H1 (cell line): ENCODE measurements at regions not wholly inside any gene's neighbourhood (a gene's known extent, or its start where the extent isn't known, plus 50 kb on each side); places are given as distances from the start of the nearest gene placed in this dataset.

Source experiments
- NRF1 ChIP-seq: IDR thresholded peaks from 2 replicates; pipeline ENCODE4 v1.6.1; 2011; ENCODE audit warnings: mild to moderate bottlenecking, low read depth, low read length, improper control_type of control experiment
- RNF2 ChIP-seq: fragments of 200-900, 300-1000 bp; sonication (generic); IDR thresholded peaks from 2 replicates; pipeline ENCODE4 v1.7.1; 2016; ENCODE audit warnings: borderline replicate concordance, low read depth, mild to moderate bottlenecking, antibody characterized with exemption, low read length; ENCODE audit not compliant: poor library complexity, severe bottlenecking; ENCODE audit errors: missing control alignments
- TAF1 ChIP-seq: IDR thresholded peaks from 2 replicates; pipeline ENCODE4 v1.6.1; 2011; ENCODE audit warnings: mild to moderate bottlenecking, low read depth, low read length
- TF ChIP-seq, protein P1 (sequence below): fragments of 300-600 bp; sonication (generic); IDR thresholded peaks from 2 replicates; pipeline ENCODE4 v1.7.1; 2012; ENCODE audit warnings: low read length, moderate library complexity, mild to moderate bottlenecking, inconsistent platforms; ENCODE audit not compliant: insufficient replicate concordance

DNA sequence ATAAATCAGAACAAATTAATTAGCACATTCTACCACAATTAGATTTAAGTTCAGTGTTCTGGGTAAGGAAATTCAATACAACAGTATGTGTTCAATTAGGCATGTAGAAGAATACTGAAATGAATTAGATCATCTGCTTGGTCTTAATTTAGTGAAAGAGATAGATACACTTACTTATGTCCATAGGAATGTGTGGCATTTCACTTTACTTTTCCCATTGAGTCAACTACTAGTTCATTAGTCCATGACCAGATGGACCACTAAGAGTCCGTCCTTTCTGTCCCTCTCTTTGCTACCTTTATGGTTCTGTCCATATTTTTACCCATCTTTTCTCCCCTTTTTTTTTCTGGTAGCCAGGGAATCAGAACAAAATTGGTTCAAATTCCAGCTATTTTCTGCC, 276.9 kb downstream of the OSTF1 start (continued):
- TF ChIP-seq, protein P1, sequence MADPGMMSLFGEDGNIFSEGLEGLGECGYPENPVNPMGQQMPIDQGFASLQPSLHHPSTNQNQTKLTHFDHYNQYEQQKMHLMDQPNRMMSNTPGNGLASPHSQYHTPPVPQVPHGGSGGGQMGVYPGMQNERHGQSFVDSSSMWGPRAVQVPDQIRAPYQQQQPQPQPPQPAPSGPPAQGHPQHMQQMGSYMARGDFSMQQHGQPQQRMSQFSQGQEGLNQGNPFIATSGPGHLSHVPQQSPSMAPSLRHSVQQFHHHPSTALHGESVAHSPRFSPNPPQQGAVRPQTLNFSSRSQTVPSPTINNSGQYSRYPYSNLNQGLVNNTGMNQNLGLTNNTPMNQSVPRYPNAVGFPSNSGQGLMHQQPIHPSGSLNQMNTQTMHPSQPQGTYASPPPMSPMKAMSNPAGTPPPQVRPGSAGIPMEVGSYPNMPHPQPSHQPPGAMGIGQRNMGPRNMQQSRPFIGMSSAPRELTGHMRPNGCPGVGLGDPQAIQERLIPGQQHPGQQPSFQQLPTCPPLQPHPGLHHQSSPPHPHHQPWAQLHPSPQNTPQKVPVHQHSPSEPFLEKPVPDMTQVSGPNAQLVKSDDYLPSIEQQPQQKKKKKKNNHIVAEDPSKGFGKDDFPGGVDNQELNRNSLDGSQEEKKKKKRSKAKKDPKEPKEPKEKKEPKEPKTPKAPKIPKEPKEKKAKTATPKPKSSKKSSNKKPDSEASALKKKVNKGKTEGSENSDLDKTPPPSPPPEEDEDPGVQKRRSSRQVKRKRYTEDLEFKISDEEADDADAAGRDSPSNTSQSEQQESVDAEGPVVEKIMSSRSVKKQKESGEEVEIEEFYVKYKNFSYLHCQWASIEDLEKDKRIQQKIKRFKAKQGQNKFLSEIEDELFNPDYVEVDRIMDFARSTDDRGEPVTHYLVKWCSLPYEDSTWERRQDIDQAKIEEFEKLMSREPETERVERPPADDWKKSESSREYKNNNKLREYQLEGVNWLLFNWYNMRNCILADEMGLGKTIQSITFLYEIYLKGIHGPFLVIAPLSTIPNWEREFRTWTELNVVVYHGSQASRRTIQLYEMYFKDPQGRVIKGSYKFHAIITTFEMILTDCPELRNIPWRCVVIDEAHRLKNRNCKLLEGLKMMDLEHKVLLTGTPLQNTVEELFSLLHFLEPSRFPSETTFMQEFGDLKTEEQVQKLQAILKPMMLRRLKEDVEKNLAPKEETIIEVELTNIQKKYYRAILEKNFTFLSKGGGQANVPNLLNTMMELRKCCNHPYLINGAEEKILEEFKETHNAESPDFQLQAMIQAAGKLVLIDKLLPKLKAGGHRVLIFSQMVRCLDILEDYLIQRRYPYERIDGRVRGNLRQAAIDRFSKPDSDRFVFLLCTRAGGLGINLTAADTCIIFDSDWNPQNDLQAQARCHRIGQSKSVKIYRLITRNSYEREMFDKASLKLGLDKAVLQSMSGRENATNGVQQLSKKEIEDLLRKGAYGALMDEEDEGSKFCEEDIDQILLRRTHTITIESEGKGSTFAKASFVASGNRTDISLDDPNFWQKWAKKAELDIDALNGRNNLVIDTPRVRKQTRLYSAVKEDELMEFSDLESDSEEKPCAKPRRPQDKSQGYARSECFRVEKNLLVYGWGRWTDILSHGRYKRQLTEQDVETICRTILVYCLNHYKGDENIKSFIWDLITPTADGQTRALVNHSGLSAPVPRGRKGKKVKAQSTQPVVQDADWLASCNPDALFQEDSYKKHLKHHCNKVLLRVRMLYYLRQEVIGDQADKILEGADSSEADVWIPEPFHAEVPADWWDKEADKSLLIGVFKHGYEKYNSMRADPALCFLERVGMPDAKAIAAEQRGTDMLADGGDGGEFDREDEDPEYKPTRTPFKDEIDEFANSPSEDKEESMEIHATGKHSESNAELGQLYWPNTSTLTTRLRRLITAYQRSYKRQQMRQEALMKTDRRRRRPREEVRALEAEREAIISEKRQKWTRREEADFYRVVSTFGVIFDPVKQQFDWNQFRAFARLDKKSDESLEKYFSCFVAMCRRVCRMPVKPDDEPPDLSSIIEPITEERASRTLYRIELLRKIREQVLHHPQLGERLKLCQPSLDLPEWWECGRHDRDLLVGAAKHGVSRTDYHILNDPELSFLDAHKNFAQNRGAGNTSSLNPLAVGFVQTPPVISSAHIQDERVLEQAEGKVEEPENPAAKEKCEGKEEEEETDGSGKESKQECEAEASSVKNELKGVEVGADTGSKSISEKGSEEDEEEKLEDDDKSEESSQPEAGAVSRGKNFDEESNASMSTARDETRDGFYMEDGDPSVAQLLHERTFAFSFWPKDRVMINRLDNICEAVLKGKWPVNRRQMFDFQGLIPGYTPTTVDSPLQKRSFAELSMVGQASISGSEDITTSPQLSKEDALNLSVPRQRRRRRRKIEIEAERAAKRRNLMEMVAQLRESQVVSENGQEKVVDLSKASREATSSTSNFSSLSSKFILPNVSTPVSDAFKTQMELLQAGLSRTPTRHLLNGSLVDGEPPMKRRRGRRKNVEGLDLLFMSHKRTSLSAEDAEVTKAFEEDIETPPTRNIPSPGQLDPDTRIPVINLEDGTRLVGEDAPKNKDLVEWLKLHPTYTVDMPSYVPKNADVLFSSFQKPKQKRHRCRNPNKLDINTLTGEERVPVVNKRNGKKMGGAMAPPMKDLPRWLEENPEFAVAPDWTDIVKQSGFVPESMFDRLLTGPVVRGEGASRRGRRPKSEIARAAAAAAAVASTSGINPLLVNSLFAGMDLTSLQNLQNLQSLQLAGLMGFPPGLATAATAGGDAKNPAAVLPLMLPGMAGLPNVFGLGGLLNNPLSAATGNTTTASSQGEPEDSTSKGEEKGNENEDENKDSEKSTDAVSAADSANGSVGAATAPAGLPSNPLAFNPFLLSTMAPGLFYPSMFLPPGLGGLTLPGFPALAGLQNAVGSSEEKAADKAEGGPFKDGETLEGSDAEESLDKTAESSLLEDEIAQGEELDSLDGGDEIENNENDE, result no peak
- no peak for TF ChIP-seq TAF1
- TF ChIP-seq RNF2, result no peak
- TF ChIP-seq NRF1, result no peak
